ENCODE measurements at regions not wholly inside any gene's neighbourhood (a gene's known extent, or its start where the extent isn't known, plus 50 kb on each side); places are given as distances from the start of the nearest gene placed in this dataset.

GRCh38 chr3:70857916-70858315, 545.5 kb upstream of the MDFIC2 start:
- H3K36me3 ChIP-seq: no peaks in the 10 kb centered on the region
- no peak overlapping the region for H3K4me3 ChIP-seq
- H3K27ac ChIP-seq: no peak overlapping the region
- 72 to 76% methylated on average over 7 of the region's 7 CpGs for WGBS, 2 donors
- no peaks in the 10 kb centered on the region for H3K9me3 ChIP-seq
- peaks cover 0 to 8% (median 0%) of the 10 kb centered on the region in 4 donors for H3K4me1 ChIP-seq
- TF ChIP-seq POLR2A (IDR thresholded peaks at IDR 0.05) (no peak), POLR2AphosphoS5 (IDR thresholded peaks at IDR 0.05) (no peak), EP300 (IDR thresholded peaks at IDR 0.05) (no peak)
- TF ChIP-seq, protein P1, sequence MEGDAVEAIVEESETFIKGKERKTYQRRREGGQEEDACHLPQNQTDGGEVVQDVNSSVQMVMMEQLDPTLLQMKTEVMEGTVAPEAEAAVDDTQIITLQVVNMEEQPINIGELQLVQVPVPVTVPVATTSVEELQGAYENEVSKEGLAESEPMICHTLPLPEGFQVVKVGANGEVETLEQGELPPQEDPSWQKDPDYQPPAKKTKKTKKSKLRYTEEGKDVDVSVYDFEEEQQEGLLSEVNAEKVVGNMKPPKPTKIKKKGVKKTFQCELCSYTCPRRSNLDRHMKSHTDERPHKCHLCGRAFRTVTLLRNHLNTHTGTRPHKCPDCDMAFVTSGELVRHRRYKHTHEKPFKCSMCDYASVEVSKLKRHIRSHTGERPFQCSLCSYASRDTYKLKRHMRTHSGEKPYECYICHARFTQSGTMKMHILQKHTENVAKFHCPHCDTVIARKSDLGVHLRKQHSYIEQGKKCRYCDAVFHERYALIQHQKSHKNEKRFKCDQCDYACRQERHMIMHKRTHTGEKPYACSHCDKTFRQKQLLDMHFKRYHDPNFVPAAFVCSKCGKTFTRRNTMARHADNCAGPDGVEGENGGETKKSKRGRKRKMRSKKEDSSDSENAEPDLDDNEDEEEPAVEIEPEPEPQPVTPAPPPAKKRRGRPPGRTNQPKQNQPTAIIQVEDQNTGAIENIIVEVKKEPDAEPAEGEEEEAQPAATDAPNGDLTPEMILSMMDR (IDR thresholded peaks at IDR 0.05): no peak
- ATAC-seq (ENCODE audit: low FRiP score in 2 of 2): no peak
- no peaks in the 10 kb centered on the region for H3K27me3 ChIP-seq
- DNase-seq: no peak

GRCh38 chr3:70856414-70857162, 544.1 kb upstream of the MDFIC2 start:
- Histone ChIP-seq H3K36me3 (no peaks in the 10 kb centered on the region), H3K4me3 (no peak overlapping the region), H3K27me3 (no peaks in the 10 kb centered on the region), H3K27ac (no peak overlapping the region), H3K9me3 (no peaks in the 10 kb centered on the region), H3K4me1 (peaks cover 0 to 8% (median 0%) of the 10 kb centered on the region in 4 donors)
- 79 to 83% methylated on average over 7 of the region's 7 CpGs for WGBS, 2 donors
- no peak for DNase-seq
- TF ChIP-seq POLR2A (IDR thresholded peaks at IDR 0.05): no peak
- TF ChIP-seq, protein P1 (IDR thresholded peaks at IDR 0.05): no peak
- TF ChIP-seq POLR2AphosphoS5 (IDR thresholded peaks at IDR 0.05): no peak
- no peak for TF ChIP-seq EP300 (IDR thresholded peaks at IDR 0.05)
- ATAC-seq (ENCODE audit: low FRiP score in 2 of 2): no peak

DNA sequence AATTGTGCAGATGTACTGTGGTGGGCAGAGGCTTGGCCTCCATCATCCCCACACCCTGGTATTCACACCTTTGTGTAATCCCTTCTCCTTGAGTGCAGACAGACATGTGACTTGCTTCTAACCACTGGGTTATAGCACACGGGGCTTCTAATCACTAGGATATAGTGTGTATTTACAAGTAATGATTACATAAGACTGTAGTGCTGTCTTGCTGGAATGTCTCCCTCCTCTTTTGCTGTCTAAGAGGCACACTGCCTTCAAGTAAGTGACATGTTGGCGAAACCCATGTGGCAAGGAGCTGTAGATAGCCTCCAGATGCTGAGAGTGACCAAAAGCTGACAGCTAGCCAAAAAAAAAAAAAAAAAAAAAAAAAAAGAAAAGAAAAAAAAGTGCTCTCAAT, 542.7 kb upstream of the MDFIC2 start:
- TF ChIP-seq POLR2AphosphoS5 (IDR thresholded peaks at IDR 0.05) (no peak), EP300 (IDR thresholded peaks at IDR 0.05) (no peak), POLR2A (IDR thresholded peaks at IDR 0.05) (no peak)
- TF ChIP-seq, protein P1 (IDR thresholded peaks at IDR 0.05): no peak
- DNase-seq (no peak), ATAC-seq (ENCODE audit: low FRiP score in 2 of 2) (no peak)
- Histone ChIP-seq H3K9me3 (no peaks in the 10 kb centered on the region), H3K27me3 (no peaks in the 10 kb centered on the region), H3K36me3 (no peaks in the 10 kb centered on the region), H3K27ac (no peak overlapping the region), H3K4me1 (peaks cover 0 to 8% (median 0%) of the 10 kb centered on the region in 4 donors), H3K4me3 (no peak overlapping the region)
- WGBS, 2 donors: 58 to 70% methylated on average over 2 of the region's 2 CpGs

- no peak for ATAC-seq (ENCODE audit: low FRiP score in 2 of 2)
- TF ChIP-seq EP300 (IDR thresholded peaks at IDR 0.05): no peak
- no peak for TF ChIP-seq POLR2A (IDR thresholded peaks at IDR 0.05)
- TF ChIP-seq, protein P1 (IDR thresholded peaks at IDR 0.05): no peak
- no peak for TF ChIP-seq POLR2AphosphoS5 (IDR thresholded peaks at IDR 0.05)
Measured at GRCh38 chr3:70854108-70854507, 541.7 kb upstream of the MDFIC2 start.

More at GRCh38 chr3:70854108-70854507, 541.7 kb upstream of the MDFIC2 start:
- H3K4me1 ChIP-seq: peaks cover 0 to 8% (median 0%) of the 10 kb centered on the region in 4 donors
- H3K36me3 ChIP-seq: no peaks in the 10 kb centered on the region
- H3K9me3 ChIP-seq: no peaks in the 10 kb centered on the region
- 49 to 55% methylated on average over 6 of the region's 6 CpGs for WGBS, 2 donors
- H3K27me3 ChIP-seq: no peaks in the 10 kb centered on the region
- H3K27ac ChIP-seq: no peak overlapping the region
- no peak for DNase-seq
- H3K4me3 ChIP-seq: no peak overlapping the region
